HG03066 (cell line): ENCODE measurements at regions not wholly inside any gene's neighbourhood (a gene's known extent, or its start where the extent isn't known, plus 50 kb on each side); places are given as distances from the start of the nearest gene placed in this dataset.
"Not testable (repeated sequence)": the region's sequence is repeated elsewhere in the genome, so short reads cannot be mapped to it uniquely, and the experiment has no call there.

Experiments used
- ATAC-seq: cut with Tn5 transposase; IDR thresholded peaks from one replicate; pipeline ENCODE4 v1.9.1; 2021; ENCODE audit warnings: low read depth; ENCODE audit not compliant: unreplicated experiment

- ATAC-seq, result no peak
Observed at GRCh38 chr12:91773749-91774429, 371.8 kb downstream of the BTG1 start.

- no peak for ATAC-seq
Observed at GRCh38 chr12:91772411-91772810, 373.2 kb downstream of the BTG1 start.

DNA sequence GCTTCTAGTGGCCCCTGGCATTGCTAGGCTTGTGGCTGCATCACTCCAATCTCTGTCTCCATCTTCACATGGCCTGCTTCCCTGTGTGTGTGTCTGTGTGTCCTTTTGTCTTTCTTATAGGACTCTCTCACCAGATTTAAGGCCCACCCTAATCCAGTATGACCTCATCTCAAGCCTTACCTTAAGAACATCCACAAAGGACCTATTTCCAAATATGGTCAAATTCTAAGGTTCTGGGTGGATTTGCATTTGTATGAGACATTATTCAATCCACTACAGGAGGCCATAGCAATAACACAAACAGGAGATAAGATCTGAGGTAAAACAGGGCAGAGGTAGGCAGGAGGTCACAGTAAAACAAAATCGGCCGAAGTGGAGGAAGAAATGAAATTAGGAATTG is 375.9 kb downstream of the BTG1 start:
- no peak for ATAC-seq

- ATAC-seq, result no peak
Observed at GRCh38 chr12:91767237-91767636, 378.4 kb downstream of the BTG1 start.

- ATAC-seq, result no peak
Observed at GRCh38 chr12:91766454-91766853, 379.2 kb downstream of the BTG1 start.

DNA sequence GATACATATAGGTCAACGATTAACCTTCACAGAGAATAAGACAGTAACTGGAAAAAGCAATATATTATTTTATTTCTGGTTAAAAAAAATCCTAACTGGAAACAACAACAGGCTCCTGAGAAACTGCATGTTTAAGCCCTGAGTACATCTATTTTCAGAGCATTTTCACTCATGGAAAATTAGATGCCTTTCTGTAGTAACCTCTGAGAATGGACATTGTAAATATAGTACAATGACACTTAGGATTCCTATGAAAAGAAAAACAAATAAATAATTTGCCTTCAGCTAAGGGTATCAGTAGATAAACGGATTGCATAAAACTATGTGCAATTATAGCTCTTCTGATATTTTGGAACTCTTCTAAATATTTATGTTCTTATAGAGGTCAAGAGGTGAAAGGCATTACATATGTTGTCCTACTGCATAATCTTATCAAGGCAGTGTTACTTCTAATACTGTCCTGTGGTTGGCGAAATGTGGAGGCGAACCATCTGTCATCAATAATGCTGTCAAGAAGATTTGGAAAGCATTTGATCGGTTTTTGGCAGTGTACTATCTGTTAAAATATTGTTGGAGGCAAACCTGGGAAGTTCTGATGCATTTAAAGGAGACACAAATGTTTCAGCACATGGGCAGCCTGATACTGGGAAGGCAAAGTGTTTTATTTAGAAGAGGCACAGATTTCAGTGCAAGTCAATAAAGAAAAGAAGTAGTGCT is 381.8 kb downstream of the BTG1 start:
- no peak for ATAC-seq

- ATAC-seq, result no peak
Observed at GRCh38 chr12:91753649-91754048, 392.0 kb downstream of the BTG1 start.

DNA sequence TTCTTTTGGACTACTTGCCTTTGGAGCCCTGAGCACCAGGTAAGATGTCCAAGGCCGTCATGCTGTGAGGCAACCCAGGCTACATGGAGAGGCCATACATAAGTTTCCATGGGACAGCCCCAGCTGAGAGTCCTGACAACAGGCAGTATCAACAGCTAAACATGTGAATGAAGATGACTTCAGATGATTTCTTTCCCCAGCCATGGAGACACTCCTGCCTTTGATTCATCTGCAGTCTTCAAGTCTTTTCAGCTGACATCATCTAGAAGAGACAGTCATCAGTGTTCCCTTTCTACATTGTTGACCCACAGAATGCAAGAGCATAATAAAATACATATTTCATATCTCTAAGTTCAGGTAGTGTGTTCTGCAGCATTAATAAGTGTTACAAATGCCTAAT is 398.7 kb downstream of the BTG1 start:
- no peak for ATAC-seq

DNA sequence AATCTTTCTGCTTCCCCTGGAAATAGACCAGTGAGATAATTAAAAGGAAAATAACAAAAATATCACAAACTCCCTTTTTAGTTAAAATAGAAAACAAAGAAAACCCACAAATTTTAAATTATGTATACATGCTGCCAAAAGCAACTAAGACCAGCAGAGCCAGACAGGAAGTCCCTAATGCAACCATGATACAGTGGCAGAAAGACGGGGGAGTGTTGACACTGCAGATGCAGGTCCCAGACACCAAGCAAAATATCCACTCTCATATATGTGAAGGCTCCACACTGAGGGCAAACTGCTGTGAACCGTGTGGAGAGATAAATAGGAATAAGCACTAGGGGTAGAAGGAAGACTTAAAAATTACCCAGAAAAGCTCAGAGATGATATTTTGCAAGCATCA is 401.0 kb downstream of the BTG1 start:
- no peak for ATAC-seq

DNA sequence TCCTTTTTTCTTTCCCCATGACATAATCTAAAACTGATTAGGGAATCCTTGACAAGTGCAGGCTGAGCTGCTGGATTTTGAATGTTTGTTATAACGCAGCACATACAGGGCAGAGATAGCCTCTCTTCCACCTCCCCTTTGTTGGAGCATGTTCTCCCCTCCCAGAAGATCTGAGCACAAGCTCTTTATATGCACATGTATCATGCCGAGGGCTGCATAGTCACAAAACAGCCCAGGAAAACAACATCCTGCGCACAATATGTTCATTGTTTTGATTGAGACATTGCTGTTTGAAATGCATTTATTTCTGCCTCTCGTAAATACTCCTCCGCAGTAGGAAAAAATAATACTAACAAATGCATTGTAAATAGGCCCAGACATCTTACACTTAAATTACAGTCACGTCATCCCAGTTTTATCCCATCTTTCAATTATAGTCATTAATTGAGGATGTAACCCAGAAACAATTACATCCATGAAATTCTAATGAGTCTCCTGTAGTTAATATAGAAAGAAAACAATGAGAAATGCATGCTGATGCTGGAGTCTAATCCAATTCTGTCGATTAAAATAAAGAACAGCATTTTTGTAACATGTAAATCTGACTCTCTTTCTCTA is 401.8 kb downstream of the BTG1 start:
- no peak for ATAC-seq

GRCh38 chr12:91743280-91743679 is 402.4 kb downstream of the BTG1 start:
- ATAC-seq, result no peak

GRCh38 chr12:91741932-91742331 is 403.7 kb downstream of the BTG1 start:
- ATAC-seq, result no peak

DNA sequence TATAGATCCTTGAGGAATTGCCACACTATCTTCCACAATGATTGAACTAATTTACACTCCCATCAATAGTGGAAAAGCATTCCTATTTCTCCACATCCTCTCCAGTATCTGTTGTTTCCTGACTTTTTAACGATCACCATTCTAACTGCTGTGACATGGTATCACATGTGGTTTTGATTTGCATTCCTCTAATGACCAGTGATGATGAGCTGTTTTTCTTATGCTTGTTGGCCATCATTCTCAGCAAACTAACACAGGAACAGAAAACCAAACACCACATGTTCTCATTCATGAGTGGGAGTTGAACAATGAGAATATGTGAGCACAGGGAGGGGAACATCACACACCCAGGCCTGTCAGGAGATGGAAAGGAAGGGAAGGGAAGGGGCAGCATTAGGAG is 411.8 kb downstream of the BTG1 start:
- ATAC-seq, result not testable (repeated sequence)

GRCh38 chr12:91732086-91732485 is 413.6 kb downstream of the BTG1 start:
- no peak for ATAC-seq

GRCh38 chr12:91729543-91729942 is 416.1 kb downstream of the BTG1 start:
- ATAC-seq, result no peak

DNA sequence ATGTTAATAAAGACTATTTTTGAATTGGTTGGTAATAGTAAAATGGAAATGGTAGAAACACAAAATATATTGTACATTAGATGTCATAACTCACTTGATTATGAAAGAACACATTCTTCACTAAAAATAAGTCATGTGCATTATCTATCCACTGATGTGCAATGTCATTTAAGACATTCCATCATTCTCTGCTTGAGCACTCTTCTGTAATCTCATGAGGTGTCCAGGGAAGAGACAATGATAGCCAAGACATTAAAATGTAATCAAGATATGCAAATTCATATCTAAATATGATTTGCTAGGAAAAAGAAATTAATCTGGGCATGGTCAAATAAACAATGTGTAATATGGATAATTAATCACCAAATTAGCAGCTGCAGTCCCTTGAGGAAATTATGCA is 422.5 kb downstream of the BTG1 start:
- ATAC-seq, result no peak

- ATAC-seq, result no peak
Observed at GRCh38 chr12:91722072-91722471, 423.6 kb downstream of the BTG1 start.

DNA sequence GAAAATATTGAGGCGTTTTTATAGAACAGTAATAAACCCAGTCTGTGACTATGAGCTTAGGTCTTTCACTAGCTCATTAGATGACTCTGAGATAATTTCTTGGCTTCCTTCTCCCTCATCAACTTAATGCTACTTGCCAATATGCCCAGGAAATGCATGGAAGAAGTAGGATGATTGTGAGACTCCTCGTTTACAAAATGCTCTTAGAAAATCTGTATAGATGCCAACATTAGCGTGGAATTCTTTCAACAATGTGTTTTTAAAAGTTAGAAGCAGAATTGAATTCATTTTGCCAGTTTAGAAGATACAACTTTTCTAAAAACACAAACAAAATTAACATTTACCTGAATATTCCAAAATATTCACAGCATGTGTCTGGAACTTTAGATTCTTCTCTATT is 424.6 kb downstream of the BTG1 start:
- ATAC-seq, result no peak

DNA sequence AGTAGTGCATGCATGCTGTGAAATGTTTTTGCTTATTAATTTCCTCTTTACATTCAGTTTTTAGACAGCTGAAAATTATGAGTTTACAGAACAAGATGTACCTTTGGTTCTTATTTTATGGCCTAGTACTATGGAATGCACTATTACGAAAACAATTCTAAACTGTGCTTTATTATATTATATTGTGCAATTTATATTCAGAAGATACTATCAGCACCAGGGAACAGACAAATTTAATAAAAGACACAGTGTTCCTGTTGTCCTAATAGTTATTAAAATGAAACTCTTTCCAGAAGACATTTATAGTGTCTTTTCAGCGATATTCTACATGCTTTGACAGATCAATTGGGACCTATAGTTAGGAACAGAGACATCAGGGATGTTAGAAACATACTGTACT is 427.3 kb downstream of the BTG1 start:
- no peak for ATAC-seq

DNA sequence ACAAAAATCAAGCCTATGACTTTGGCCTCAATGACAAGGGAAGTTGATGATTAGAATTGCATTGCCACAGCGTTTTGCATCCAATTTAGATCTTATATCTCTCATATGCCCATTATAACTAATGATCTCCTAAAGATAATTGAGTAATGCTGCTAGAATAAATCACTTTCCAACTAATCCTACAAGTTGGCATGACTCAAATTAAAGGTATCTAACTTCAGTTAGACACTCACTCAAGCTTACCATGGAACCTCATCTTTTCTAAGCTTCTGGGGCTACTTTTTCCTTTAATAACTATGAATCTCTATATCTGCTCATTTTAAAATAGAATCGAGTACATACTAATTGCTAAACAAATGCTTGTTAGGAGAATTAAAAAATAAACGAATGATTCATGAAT is 427.8 kb downstream of the BTG1 start:
- no peak for ATAC-seq

DNA sequence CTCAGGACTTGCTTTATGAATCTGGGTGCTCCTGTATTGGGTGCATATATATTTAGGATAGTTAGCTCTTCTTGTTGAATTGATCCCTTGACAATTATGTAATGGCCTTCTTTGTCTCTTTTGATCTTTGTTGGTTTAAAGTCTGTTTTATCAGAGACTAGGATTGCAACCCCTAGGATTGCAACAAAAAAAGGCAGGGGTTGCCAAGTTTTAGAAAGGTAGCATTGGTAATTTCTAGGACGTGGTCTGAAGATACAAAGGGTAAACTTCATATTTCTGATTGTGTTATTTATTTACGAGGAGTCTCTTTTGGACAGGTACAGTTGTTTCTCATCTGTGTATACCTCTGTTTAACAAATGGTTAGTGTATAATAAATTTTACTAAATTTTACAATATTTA is 433.7 kb downstream of the BTG1 start:
- not testable (repeated sequence) for ATAC-seq

- ATAC-seq, result no peak
Observed at GRCh38 chr12:91706466-91706865, 439.2 kb downstream of the BTG1 start.
